OCI-M1 (cell line): ENCODE measurements at regions not wholly inside any gene's neighbourhood (a gene's known extent, or its start where the extent isn't known, plus 50 kb on each side); places are given as distances from the start of the nearest gene placed in this dataset.
"Not testable (repeated sequence)": the region's sequence is repeated elsewhere in the genome, so short reads cannot be mapped to it uniquely, and the experiment has no call there.

Source experiments
- DNase-seq: peaks from one replicate; lab custom pipeline; 2025; lab: John Stamatoyannopoulos, UW

DNA sequence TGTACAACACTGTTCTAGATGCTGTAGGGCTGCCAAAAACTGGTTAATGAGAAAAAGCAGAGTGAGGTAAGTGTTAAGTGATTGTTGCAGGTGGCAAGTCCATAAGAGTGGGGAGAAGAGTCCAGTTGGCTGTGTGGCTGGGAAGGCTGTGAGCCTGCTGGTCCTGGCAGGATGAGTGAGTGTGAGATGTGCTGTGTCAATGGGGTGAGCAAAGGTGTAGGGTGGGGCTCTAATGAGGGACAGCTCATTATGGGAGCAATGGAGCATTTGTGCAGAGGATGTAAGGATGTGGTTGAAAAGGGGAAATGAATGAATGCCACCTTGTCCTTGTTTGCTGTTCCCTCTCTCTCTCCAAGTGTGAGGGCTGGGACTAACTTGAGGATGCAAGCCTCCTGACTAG lies 145.3 kb upstream of the ROPN1 start:
- DNase-seq, result no peak

DNA sequence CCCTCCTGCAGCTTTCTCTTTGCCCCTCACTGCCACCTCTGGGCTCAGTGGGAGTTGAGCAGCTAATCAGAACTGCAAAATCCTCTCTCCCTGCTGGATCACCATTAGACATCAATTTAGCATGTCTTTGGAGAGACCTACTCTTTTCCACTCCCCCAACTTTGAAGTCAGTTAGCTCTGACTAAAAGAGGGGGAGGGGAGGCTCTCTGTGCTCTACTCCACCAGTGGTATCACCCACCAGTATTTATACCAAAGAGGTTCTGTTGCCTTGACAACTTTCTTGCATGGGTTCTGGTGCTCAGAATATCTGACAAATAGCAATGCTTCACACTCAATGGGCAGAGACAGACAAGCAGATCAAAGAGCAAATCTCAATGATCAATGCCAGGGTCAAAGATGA lies 146.2 kb upstream of the ROPN1 start:
- DNase-seq, result no peak

DNA sequence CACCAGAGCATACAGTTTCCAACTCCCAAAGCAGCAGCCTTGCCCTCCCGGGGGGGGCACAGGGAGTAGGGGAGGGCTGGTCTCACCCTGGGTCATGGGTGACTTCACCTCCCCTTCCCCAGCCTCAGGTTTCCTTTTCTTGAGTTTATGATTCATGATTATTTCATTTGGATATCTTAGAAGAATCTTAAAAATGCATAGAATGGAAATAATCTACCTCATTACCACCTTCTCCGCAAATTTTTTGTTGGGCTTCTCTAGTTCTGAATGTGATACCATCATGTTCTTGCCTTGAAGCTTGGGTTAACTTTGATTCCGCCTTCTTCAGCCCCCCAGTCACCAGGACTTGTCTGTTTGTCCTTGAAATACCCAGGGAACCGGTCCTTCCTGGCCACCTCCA lies 148.8 kb upstream of the ROPN1 start:
- DNase-seq, result no peak

DNA sequence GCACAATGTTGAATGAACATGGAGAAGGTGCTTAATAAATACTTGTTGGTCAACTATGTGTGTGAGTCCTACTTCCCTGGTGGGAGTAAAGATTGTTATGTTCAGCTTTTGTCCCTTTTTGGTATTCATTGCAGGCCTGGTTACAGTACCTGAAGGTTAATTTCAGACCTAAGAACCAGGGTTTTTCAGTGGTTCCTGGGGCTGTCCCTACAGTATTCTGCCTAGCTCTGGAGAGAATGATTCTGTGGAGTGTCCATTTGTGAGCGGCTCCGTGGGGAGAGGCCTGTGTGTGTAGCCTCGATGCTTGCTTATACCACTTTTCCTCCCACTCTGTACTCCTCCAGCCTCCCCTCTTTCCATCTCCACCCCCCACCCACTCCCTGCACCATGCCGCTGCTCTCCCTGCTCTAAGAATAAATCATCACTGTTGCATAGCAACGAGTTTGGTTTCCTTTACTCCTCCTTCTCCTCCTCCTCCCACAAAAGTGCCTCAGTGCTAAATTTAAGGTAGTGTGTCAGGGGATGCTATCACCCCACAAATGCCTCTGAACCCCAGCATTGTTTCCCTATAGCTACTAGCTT lies 150.6 kb upstream of the ROPN1 start:
- DNase-seq, result no peak

GRCh38 chr3:124143047-124143446 lies 151.1 kb upstream of the ROPN1 start:
- DNase-seq, result no peak

- no peak for DNase-seq
Measured at GRCh38 chr3:124144035-124144814, 152.3 kb upstream of the ROPN1 start.

GRCh38 chr3:124147429-124147828 lies 155.5 kb upstream of the ROPN1 start:
- DNase-seq, result no peak

DNA sequence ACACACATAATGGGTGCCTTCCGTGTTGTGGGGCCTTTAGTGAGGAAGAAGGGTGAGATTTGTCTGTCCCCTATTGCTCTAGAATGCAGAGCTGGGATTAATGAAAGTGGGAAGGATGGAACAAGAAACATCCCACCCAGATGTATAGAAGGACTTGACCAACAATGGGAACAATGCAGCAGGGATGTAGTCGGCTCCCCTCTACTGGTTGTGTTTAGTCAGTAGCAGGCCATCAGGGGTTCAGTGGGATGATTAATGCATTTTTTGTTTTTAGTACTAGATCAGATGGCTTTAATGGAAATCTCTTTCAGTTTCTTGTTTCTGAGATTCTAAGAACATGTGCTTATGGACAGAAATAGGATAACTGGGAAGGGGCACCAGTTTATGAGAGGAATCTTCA lies 156.0 kb upstream of the ROPN1 start:
- DNase-seq, result no peak

GRCh38 chr3:124149081-124149480 lies 157.2 kb upstream of the ROPN1 start:
- no peak for DNase-seq

DNA sequence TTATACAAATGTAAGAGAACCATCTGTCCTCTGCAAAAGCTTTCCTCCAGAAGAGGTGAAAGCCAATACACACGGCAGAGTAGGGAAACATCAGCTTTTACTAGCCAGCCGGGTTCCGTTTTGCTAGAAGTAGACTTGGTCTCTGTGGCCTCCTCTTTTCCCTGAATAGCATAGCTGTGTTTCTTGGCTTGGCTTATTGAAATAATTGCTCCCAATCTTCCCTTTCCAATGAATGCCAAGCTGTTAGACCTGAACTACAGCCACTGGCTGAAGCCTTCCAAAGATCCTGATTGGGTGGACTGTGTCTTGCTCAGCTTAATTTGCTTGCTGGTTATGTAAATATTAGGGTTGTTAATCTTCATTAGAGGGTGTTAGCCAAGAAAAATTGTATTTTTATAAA lies 157.8 kb upstream of the ROPN1 start:
- no peak for DNase-seq

DNA sequence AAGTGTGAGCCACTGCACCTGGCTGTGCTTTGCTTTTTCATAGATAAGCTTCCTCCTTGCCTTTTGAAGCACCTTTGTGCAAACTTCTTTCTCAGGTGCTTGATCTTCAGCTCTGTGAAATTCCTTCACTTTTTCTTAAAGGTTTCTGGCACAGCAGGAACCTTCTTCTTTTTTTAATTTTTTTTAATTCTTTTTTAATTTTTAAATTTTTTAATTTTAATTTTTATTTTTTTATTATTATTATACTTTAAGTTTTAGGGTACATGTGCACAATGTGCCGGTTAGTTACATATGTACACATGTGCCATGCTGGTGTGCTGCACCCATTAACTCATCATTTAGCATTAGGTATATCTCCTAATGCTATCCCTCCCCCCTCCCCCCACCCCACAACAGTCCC lies 161.0 kb upstream of the ROPN1 start:
- DNase-seq, result not testable (repeated sequence)

- DNase-seq, result no peak
Measured at GRCh38 chr3:124156866-124157712, 165.2 kb upstream of the ROPN1 start.

DNA sequence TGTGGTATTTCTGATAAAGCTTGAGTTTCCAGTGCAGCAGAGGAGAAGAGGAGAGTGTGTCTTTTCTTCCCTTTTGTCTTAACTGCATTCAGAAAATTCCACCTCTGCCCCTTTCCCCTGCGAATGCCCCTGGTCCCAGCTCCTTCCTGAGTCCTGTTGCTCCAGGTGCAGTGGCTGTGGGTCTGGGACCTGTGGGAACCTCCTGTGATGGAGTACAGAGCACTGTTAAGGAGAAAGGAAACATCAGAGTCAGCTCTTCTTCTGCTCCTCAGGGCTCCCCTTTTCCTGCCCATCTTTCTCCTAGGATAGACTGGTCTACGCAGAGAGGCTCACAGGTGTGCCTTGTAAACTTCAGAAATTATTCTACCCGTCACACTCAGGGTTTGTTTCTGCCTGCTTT lies 165.8 kb upstream of the ROPN1 start:
- no peak for DNase-seq

GRCh38 chr3:124158168-124158881 lies 166.4 kb upstream of the ROPN1 start:
- DNase-seq, result no peak

DNA sequence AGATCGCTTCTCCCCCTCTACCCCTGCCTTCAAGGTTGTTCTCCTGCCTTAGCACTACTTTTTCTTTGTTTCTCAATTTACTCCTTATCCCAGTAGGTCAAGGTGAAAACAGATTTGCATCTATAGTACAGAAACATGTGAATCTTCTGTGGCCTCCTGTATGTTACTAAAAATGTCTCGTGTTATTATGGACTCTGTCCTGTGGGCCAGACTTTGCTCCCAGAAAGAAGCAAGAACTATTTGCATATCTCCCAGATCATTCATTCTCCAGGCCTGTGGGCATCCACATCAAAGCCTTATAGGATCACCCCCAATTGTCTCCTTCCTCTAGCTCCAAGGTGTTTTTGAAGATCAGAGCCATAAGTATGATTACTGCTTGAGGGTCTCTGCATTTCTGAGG lies 169.5 kb upstream of the ROPN1 start:
- DNase-seq, result no peak

GRCh38 chr3:124163689-124164088 lies 171.8 kb upstream of the ROPN1 start:
- no peak for DNase-seq

DNA sequence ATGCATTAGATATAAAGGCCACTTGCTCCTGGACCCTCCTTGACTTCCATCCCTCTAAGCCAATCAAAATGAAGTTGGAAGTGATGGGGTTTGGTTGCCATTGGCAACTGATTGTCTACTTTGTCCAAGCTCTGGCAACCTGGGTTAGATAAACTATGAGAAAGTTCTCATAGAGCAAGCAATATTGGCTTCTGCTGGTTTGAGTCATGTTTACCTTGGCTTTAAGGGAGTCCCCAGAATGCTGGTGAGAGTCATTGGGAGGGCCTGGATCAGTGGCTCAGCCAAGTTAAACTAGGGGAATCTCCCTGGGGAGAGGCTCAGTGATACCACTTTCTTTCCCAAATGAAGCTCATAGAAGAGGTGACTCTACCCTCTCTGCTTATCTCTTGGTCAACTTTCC lies 176.3 kb upstream of the ROPN1 start:
- no peak for DNase-seq

GRCh38 chr3:124172283-124172682 lies 180.4 kb upstream of the ROPN1 start:
- no peak for DNase-seq

DNA sequence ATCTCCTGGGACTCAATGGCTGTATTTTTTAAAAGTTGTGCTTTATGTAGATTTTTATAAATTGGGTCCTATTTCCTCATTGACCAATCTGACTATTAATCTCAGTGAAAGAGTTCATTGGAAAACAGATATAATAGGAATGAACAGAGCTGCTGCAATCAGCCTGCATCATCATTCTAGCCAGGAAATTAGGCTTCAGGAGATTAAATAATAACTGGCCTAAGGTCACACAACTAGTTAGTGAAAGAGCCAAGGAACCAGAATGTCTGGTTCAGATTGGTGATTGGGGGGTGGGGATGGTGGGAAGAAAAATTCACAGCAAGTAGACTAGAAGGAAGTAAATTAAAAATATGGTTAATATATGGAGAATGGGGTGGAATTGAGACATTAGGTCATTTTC lies 180.9 kb upstream of the ROPN1 start:
- DNase-seq, result no peak

GRCh38 chr3:124174476-124174875 lies 182.6 kb upstream of the ROPN1 start:
- no peak for DNase-seq

GRCh38 chr3:124174910-124175874 lies 183.3 kb upstream of the ROPN1 start:
- no peak for DNase-seq
